ENCODE measurements at regions not wholly inside any gene's neighbourhood (a gene's known extent, or its start where the extent isn't known, plus 50 kb on each side); places are given as distances from the start of the nearest gene placed in this dataset.

- no peak overlapping the region for H3K27ac ChIP-seq
- TF ChIP-seq CTCF (conservative IDR thresholded peaks at IDR 0.05): no peak
Observed at GRCh38 chr17:72334205-72334604, 213.4 kb downstream of the SOX9 start.

- no peak for TF ChIP-seq CTCF (conservative IDR thresholded peaks at IDR 0.05)
- no peak overlapping the region for H3K27ac ChIP-seq
Observed at GRCh38 chr17:72336026-72336803, 215.4 kb downstream of the SOX9 start.

GRCh38 chr17:72336804-72337070 is 215.9 kb downstream of the SOX9 start:
- H3K27ac ChIP-seq: no peak overlapping the region
- TF ChIP-seq CTCF (conservative IDR thresholded peaks at IDR 0.05): no peak

GRCh38 chr17:72338304-72338703 is 217.5 kb downstream of the SOX9 start:
- no peak for TF ChIP-seq CTCF (conservative IDR thresholded peaks at IDR 0.05)
- H3K27ac ChIP-seq: peak overlapping the region; percentile 71

DNA sequence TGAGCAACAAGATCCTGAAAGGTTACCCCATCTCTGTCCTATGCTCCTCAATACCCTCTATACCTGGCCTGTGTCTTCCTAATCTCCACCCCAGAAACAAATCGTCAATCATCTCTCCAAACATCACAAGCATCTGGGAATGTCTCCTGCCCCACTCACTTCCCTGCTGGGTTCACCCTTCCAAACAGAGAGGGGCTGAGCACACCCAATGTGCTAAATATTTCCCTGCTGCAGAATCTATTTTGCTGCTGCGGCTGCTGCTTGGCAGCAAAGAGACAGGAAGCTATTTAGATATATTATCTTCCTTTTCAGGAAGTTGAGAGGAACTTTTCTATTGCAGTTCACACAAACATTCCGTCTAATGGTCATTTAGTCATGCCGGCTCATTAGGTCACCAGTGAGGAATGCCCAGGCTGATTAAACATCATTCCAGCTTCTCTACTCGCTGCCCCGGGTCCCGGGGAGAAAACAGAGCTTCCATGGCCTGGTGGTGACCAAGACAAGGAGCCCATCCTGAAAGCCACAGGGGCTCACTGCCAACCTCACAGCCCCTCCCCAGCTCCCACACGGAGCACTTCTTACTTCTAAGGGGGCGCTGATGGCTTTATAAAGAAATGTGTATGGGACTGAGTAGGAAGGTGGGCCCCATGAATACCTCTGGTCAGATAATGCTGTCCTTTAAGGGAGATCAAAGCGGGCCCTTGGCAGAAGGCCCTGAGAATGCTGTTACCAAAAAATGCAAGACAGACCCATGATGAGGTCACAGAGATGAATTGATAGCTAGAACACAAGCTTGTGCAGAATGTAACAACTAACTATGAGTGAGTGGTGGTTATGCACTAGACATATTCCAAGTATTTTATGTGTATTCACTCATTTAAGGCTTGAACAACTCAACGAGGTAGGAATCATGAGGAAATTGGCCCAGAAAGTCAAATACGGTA is 218.3 kb downstream of the SOX9 start:
- H3K27ac ChIP-seq: peak overlapping the region; percentile 71
- no peak for TF ChIP-seq CTCF (conservative IDR thresholded peaks at IDR 0.05)

GRCh38 chr17:72340836-72341235 is 220.0 kb downstream of the SOX9 start:
- H3K27ac ChIP-seq: no peak overlapping the region
- TF ChIP-seq CTCF (conservative IDR thresholded peaks at IDR 0.05): no peak

- no peak overlapping the region for H3K27ac ChIP-seq
- TF ChIP-seq CTCF (conservative IDR thresholded peaks at IDR 0.05): no peak
Observed at GRCh38 chr17:72342061-72342460, 221.2 kb downstream of the SOX9 start.
